IMR-90 (cell line): ENCODE measurements at regions not wholly inside any gene's neighbourhood (a gene's known extent, or its start where the extent isn't known, plus 50 kb on each side); places are given as distances from the start of the nearest gene placed in this dataset.

Experiments
- BHLHE40 ChIP-seq: fragments of 150-350 bp; IDR thresholded peaks from 2 replicates; pipeline ENCODE4 v1.6.1; 2016; ENCODE audit warnings: mild to moderate bottlenecking, low read depth, low read length
- CEBPB ChIP-seq: IDR thresholded peaks from 2 replicates; pipeline ENCODE4 v1.6.1; 2012; ENCODE audit warnings: low read depth, low read length, improper control_type of control experiment
- CTCF ChIP-seq: conservative IDR thresholded peaks from 2 replicates; pipeline ENCODE4 v1.5.1; 2012; ENCODE audit warnings: mild to moderate bottlenecking, low read depth, low read length, improper control_type of control experiment
- FOS ChIP-seq: fragments of 150-350 bp; IDR thresholded peaks from 2 replicates; pipeline ENCODE4 v1.6.1; 2016; ENCODE audit warnings: low read depth, low read length
- MAFK ChIP-seq: IDR thresholded peaks from 2 replicates; pipeline ENCODE4 v1.6.1; 2012; ENCODE audit warnings: low read depth, low read length, improper control_type of control experiment
- MXI1 ChIP-seq: IDR thresholded peaks from 2 replicates; pipeline ENCODE4 v1.6.1; 2012; ENCODE audit warnings: low read depth, mild to moderate bottlenecking, low read length, moderate library complexity, borderline replicate concordance
- NFE2L2 ChIP-seq: fragments of 150-350 bp; IDR thresholded peaks from 2 replicates; pipeline ENCODE4 v1.6.1; 2016; ENCODE audit warnings: low read depth, mild to moderate bottlenecking, low read length
- POLR2A ChIP-seq: IDR thresholded peaks from 2 replicates; pipeline ENCODE4 v1.6.1; 2012; ENCODE audit warnings: mild to moderate bottlenecking, low read depth, low read length
- RAD21 ChIP-seq: IDR thresholded peaks from 2 replicates; pipeline ENCODE4 v1.6.1; 2012; ENCODE audit warnings: low read length, improper control_type of control experiment
- RCOR1 ChIP-seq: IDR thresholded peaks from 2 replicates; pipeline ENCODE4 v1.6.1; 2012; ENCODE audit warnings: mild to moderate bottlenecking, low read length, improper control_type of control experiment; ENCODE audit not compliant: insufficient replicate concordance
- RFX5 ChIP-seq: IDR thresholded peaks from 2 replicates; pipeline ENCODE4 v1.8.0; 2012; ENCODE audit warnings: low read depth, mild to moderate bottlenecking, low read length, moderate library complexity
- SMC3 ChIP-seq: fragments of 150-350 bp; IDR thresholded peaks from 2 replicates; pipeline ENCODE4 v1.6.1; 2016; ENCODE audit warnings: low read depth, mild to moderate bottlenecking, antibody characterized with exemption, low read length, moderate library complexity
- USF2 ChIP-seq: fragments of 150-350 bp; IDR thresholded peaks from 2 replicates; pipeline ENCODE4 v1.6.1; 2017; ENCODE audit warnings: mild to moderate bottlenecking, antibody characterized with exemption, low read length, low read depth

- TF ChIP-seq CTCF (no peak), USF2 (no peak), FOS (no peak), SMC3 (no peak), RCOR1 (no peak), MXI1 (no peak), POLR2A (no peak), RAD21 (no peak), NFE2L2 (no peak), CEBPB (no peak), BHLHE40 (no peak), MAFK (no peak), RFX5 (no peak)
Observed at GRCh38 chr3:89713196-89713595, 605.8 kb downstream of the EPHA3 start.
